GM21526 (cell line): ENCODE measurements at regions not wholly inside any gene's neighbourhood (a gene's known extent, or its start where the extent isn't known, plus 50 kb on each side); places are given as distances from the start of the nearest gene placed in this dataset.

Experiments used
- ATAC-seq: cut with Tn5 transposase; IDR thresholded peaks from one replicate; pipeline ENCODE4 v1.9.1; 2021; ENCODE audit warnings: moderate library complexity; ENCODE audit not compliant: unreplicated experiment, low FRiP score

- ATAC-seq: no peak
Measured at GRCh38 chrX:139141370-139141769, 389.2 kb upstream of the F9 start.

- no peak for ATAC-seq
Measured at GRCh38 chrX:139134316-139134715, 396.2 kb upstream of the F9 start.

- peak; percentile 93 for ATAC-seq
Measured at GRCh38 chrX:139126493-139126892, 404.0 kb upstream of the F9 start.

GRCh38 chrX:139125916-139126315, 404.6 kb upstream of the F9 start:
- no peak for ATAC-seq

- ATAC-seq: no peak
Measured at GRCh38 chrX:139121616-139122286, 408.8 kb upstream of the F9 start.

GRCh38 chrX:139120760-139121159, 409.2 kb upstream of the FGF13 start:
- no peak for ATAC-seq

- ATAC-seq: no peak
Measured at GRCh38 chrX:139113708-139114107, 402.2 kb upstream of the FGF13 start.

- ATAC-seq: no peak
Measured at GRCh38 chrX:139112432-139112831, 400.9 kb upstream of the FGF13 start.

- ATAC-seq: no peak
Measured at GRCh38 chrX:139106069-139106468, 394.6 kb upstream of the FGF13 start.

GRCh38 chrX:139094671-139095592, 383.4 kb upstream of the FGF13 start:
- no peak for ATAC-seq

GRCh38 chrX:139093201-139093600, 381.7 kb upstream of the FGF13 start:
- no peak for ATAC-seq

GRCh38 chrX:139091878-139092277, 380.4 kb upstream of the FGF13 start:
- no peak for ATAC-seq

- no peak for ATAC-seq
Measured at GRCh38 chrX:139091066-139091465, 379.5 kb upstream of the FGF13 start.

- ATAC-seq: no peak
Measured at GRCh38 chrX:139086246-139086645, 374.7 kb upstream of the FGF13 start.

GRCh38 chrX:139085404-139085803, 373.9 kb upstream of the FGF13 start:
- ATAC-seq: no peak

- no peak for ATAC-seq
Measured at GRCh38 chrX:139083191-139083590, 371.7 kb upstream of the FGF13 start.

- ATAC-seq: no peak
Measured at GRCh38 chrX:139081965-139082364, 370.4 kb upstream of the FGF13 start.

- no peak for ATAC-seq
Measured at GRCh38 chrX:139079789-139080188, 368.3 kb upstream of the FGF13 start.

- ATAC-seq: no peak
Measured at GRCh38 chrX:139078761-139079280, 367.3 kb upstream of the FGF13 start.

- ATAC-seq: no peak
Measured at GRCh38 chrX:139078342-139078741, 366.8 kb upstream of the FGF13 start.
